Fibroblast of skin of back (primary cell): ENCODE measurements at regions not wholly inside any gene's neighbourhood (a gene's known extent, or its start where the extent isn't known, plus 50 kb on each side); places are given as distances from the start of the nearest gene placed in this dataset.
"Not testable (repeated sequence)": the region's sequence is repeated elsewhere in the genome, so short reads cannot be mapped to it uniquely, and the experiment has no call there.

Experiments used
- DNase-seq: peaks from one replicate; pipeline ENCODE4 v3.0.0-alpha.2; 2013

DNA sequence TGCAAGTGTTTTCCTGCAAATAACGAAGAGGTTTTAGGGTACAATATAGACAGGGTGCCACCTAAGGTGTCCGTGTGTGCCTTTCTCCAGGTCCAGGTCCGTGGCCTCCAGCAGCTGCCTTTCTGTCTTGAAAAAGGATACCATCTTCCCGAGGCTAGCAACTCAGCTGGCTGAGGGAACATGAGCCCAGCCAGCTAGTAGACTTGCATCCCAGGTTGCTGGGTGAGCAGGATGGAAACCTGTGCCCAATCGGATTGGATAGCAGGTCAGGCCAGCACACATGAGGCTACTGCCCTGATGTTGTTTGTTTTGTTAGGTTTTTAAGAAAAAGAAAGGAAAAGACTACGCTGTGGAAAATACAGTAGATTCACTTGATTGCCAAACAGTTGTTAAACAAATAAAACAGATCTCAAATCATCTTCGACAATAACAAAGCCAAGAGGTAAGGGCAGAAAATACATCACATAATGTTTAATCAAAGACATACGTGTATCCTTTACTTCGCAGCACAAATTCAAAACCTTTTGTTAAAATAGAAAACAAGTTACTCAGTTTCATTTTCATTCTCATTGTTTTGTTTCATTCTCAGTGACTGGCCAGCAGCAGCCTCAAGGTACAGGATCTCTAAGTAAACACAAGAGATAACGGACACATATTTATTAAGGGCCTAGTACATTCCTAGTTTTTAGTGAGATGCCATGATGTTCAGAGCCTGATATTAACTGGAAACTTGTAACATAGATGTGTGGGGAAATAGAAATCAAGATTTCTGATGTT, 661.2 kb upstream of the NR2F2 start:
- DNase-seq, result no peak

DNA sequence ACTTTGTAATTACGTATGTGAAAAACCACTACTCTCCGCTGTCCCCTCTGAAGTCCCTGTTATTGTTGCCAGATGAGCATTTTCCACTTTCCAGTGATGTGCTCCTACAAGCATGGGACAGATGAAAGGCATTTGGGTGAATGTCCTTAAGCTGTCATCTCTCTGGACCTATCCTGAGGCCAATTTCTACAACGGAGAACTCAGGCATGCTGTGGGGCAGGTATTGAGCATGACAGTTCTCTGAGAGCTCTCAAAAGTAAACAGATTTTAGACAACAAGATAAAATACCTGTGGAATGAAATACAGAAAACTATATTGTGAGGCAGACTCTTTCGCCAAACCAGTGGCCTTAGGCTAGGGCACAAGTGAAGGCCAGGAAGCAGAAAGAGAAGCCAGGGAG, 656.5 kb upstream of the NR2F2 start:
- DNase-seq, result no peak

DNA sequence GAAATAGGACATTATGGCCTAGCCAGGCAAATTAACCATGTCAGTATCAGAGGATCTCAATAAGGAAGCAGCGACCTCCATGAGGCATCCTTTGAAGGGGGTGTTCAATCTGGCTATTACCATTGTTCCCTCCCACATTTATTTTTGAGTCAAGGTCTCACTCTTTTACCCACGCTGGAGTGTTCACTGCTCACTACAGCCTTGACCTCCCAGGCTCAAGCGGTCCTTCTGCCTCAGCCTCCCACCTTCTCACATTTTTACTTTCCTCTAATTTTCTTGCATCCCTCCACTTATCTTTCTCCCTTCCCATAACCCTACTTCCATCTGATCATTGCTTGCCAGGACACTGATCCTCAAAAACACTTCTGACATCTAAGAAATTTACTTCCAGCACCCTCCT, 654.0 kb upstream of the NR2F2 start:
- DNase-seq, result no peak

DNA sequence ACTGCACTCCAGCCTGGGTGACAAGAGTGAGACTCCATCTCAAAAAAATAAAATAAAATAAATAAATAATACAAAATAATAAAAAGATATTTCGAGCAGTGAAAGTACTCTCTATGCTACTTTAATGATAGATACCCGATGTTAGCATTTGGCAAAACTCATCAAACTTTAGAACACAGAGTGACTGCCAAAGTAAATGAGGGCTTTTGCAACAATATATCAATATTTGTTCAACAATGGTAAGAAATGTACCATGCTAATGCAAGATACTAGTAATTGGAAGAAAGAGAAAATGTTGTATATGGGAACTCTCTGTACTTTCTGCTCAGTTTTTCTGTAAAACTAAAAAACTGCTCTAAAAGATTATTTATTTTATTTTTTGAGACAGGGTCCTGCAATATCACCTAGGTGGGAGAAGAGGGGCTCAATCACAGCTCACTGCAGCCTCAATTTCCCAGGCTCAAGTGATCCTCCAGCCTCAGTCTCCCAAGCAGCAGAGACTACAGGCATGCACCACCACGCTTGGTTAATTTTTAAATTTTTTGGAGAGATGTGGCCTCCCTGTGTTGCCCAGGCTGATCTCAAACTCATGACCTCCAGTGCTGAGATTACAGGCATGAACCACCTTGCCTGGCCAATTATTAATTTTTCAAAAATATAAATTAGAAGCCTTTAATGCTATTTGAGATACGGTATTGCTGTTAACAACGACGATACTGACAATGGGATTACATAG, 650.5 kb upstream of the NR2F2 start:
- DNase-seq, result no peak

DNA sequence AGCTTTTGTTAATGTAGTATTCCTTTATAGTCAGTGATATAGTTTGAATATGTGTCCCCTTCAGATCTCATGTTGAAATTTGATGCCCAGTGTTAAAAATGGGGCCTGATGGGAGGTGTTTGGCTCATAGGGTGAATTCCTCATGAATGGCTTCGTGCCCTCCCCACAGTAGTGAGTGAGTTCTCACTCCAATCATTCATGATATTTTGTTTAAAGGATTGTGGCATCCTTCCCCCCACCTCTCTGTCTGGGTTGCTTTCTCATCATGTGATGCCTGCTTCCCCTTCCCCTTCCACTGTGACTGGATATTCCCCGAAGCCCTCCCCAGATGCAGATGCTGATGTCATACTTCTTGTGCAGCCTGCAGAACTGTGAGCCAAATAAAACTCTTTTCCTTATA, 649.8 kb upstream of the NR2F2 start:
- no peak for DNase-seq

DNA sequence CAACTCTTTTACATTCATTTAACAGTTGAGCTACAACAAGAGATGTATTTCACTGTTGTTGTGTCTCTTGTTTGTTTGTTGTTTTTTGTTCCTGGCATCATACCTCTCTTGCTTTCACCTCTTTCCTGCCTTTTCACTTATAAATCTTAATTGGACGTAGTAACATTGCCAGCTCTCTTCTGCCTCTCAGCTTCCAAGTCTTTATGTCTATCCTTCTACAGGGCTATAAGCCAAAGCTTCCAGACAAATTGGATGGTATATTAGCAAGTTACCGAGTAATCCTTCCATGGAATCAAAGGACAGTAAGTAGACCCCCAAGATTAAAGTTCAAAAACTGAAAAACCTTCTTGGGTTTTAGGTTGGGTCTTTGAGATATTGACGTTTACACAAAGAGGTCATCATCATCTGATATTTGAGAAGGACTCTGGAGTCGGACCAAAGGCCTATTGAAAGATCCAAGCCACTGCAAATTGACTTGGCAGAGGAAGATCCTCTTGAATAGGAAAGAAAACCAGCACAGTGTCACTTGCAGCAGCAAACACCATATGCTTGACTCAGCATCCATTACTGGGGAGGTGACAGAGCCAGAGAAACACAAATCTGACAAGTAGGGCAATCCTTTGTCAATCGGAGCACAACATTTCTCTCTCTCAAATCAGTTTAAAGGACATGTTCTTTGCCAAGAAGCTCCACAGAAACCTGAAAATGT, 648.5 kb upstream of the NR2F2 start:
- DNase-seq, result no peak

DNA sequence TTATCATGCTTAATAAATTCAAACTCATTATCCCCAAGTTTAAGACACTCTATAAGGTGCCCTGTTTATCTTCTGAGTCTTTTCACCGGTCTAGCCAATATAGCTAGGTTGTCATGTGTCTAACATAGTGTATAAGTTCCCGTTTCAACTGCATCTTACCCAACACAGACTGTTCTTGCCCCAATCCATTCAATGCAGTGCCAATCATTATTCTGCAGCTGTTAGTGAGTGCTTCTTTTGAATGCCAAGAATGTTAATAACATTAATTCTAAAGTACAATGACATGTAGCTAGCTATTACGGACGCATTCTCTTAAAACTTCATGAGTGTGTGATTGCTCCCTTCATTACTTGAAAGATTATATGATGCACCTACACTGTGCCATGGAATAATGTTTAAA, 646.4 kb upstream of the NR2F2 start:
- DNase-seq, result no peak

DNA sequence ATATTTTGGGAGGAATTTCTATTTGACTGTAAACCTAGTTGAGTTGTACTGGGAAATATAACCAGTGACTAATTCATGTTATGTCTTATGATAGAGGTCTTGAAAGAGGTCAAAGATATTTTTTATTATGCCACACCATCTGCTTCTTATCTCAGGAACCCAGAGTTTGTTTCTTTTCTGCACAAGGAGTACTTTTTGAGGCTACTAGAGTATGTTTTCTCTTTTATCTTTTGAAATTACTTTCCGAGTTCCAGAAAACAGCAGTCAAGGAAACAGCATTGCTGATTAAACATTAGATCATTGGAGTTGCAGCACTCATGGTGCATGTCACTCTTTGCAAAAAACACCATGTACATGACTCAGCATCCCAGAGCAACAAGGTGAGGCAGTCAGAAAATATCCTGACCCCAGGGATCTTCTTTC, 645.8 kb upstream of the NR2F2 start:
- peak; percentile 79 for DNase-seq

DNA sequence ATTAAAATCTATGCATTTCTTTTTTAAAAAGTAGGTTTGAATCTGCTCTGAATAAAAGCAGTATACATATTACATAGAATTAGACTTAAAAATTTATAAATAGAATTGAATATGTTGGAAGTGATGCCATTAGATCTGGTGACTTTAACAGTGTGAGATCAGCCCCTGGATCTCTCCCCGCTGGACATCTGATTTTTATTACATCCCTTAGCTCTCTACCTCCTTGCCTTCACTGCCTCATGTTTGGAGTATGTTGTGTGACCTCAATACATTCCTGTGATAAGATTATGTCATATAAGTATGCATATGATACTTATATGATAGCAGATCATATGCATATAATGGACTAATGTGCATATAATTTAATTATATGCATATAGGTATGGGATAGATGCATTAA, 643.4 kb upstream of the NR2F2 start:
- peak; percentile 35 for DNase-seq

DNA sequence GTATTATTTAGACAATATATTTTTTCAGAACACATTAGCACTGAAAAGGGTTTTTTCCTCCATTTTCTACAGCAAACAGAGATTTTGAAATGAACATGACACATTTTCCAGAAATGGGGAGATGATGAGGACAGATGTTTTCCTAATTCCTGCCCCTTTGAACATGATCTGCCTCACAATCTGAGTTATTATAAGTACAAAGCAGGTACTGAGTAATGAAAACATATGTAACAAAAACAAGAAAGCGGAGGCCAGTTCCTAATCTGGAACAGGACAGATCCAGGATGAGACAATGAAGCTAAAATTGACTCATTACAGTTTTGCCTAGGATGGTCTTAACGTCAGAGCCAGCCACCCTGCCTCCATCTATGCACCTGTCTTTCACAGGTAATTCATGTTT, 642.8 kb upstream of the NR2F2 start:
- no peak for DNase-seq

DNA sequence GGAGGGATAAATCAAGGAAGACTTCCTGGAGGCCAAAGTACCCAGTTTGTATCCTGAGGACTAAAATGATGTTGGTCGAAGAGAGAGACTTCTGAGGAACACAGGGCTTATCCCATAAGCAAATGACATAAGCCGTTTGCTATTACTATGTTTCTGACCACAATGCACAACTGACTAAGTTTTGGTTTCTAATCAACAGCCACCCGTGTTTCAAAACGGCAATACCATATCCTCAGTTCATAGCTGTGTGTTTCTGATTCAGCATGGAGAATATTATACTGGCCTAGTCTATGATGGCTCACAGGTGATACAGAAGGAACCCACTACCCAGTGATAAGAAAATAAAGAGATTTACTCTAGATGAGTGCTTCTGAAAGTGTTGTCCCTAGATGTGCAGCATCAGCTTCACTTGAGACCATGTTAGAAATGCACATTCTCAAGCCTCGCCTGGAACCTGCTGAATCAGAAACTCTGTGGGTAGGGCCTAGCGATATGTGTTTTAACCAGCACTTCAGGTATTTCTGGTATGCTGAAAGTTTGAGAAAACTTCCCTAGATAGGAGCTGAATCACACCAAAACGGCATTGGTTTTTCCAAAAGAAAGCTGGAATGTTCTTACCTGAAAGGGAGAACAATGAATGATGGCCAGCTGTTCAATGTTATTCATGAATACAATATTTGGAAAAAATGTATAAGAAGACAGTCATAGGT, 639.7 kb upstream of the NR2F2 start:
- DNase-seq, result no peak

DNA sequence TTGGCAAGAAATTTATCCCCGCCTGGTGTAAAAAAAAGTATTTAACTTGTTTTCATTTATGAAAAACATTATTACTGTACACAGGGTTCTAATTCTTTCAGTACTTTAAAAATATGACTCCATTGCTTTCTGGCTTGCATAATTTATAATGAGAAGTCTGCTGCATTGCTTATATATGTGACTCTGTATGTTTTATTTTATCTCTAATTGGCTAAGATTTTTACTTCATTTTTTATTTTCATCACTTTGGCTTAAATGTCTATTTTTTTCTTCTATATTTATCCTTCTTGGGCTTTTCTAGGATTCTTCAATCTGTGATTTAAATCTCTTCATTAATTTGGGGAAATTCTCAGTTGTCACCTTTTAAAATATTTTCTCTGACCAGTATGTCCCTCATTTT, 636.6 kb upstream of the NR2F2 start:
- no peak for DNase-seq

DNA sequence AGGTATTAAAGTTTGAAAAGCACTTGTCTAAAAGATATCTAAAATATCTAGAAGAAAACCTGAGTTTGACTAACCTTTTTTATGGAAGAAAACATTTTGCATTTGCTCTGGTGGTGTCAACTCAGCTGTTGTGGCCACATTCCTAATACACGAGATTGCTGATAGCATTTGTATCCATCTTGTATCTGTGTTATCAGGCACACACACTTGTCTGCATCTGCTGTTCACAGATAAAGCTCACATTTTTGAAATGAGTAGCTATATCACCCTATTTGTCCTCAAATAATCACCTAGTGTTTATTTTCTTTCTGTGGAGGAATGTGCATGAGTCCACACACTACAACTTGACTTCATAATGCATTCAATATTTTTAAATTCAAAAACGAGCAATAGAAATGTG, 632.3 kb upstream of the NR2F2 start:
- DNase-seq, result no peak

DNA sequence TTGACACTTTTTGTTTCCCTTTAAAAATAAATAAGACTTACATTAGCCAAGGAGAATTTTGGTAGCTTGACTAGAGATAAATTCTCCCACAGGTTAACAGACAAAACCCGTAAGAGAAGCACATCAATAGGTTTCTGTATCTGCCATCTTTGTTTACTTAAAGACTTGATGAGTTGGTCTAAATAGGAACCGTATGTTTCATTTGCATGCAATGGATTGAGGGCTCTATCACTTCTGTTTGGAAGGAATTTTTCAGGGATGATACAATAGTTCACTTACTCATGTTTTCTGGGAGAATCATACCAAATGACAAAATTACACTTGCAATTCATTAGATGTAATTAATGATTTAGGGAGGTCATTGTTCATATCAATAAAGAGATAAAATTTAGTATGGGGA, 631.5 kb upstream of the NR2F2 start:
- DNase-seq, result no peak

DNA sequence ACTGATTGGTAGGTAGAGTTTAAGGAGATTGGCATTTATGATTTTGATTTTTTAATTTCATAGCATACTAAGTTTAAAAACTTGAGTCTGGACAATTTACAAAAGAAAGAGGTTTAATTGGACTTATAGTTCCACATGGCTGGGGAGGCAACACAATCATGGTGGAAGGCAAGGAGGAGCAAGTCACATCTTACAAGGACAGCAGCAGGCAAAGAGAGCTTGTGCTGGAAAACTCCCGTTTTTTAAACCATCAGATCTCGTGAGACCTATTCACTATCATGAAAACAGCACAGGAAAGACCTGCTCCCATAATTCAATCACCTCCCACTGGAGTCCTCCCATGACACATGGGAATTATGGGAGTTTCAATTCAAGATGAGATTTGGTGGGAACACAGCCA, 630.9 kb upstream of the NR2F2 start:
- DNase-seq, result no peak

DNA sequence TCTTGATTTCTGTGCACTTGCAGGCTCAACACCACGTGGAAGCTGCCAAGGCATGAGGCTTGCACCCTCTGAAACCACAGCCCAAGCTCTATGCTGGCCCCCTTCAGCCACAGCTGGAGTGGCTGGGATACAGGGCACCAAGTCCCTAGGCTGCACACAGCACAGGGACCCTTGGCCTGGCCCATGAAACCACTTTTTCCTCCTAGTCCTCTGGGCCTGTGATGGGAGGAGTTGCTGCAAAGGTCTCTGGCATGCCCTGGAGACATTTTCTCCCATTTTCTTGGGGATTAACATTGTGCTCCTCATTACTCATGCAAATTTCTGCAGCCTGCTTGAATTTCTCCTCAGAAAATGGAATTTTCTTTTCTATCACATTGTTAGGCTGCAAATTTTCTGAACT, 629.8 kb upstream of the NR2F2 start:
- DNase-seq, result not testable (repeated sequence)

DNA sequence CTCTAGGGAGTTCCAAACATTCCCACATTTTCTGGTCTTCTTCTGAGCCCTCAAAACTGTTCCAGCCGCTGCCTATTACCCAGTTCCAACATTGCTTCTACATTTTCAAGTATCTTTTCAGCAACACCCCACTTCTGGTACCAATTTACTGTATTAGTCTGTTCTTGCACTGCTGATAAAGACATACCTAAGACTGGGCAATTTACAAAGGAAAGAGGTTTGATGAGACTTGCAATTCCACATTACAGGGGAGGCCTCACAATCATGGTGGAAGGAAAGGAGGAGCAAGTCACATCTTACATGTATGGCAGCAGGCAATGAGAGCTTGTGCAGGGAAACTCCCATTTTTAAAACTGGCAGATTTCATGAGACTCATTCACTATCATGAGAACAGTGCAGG, 629.1 kb upstream of the NR2F2 start:
- no peak for DNase-seq

DNA sequence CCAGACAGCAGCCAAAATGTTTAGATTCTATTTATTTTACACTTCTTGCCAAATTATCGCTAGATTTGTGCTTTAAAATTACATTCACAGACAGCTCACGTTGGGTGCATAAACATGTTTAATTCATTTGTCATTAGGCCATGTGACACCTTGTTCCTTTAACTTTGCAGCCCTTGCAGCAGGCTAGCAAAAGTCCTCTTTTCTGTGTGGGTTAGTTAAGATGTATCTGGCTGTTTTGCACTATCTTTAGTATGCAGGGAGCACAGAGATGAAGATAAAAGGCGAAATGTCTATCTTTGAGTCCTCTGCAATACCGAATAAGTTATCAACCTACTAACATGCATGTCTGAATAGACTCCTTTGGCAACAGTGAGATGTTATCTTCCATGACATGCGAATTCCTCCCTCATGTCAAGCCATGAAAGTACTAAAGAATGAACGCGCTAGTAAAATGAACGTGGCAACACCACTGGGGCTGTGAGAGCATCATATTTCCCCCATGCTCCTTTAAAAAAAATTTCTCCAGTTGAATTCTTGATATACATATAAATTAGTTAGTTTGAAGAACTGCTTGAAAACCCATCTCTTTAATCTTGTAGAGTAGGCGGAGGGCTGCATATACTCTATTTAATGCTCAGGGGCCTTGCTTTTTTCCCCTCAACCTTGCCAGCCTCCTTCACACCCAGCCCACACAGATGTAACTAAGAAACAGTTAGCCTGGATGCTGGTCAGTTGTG, 620.4 kb upstream of the NR2F2 start:
- DNase-seq, result no peak

DNA sequence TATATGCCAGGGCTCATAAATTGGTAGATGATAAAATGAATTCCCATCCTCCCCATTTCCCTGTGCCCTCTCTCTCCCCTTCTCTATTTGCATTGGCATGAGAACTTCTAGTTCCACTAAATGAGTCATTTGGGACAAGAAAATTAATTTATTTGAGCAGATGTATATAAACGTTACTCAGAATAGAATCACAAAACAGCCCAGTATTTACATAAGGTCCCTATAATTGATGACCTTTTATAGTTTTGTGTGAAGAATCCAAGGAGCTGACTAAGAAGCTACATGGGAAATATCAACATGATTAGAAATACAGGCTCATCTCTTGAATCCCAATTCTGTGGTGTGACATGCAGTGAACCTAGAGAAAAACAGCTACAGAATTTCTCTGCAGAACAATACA, 617.7 kb upstream of the NR2F2 start:
- DNase-seq, result peak; percentile 68

DNA sequence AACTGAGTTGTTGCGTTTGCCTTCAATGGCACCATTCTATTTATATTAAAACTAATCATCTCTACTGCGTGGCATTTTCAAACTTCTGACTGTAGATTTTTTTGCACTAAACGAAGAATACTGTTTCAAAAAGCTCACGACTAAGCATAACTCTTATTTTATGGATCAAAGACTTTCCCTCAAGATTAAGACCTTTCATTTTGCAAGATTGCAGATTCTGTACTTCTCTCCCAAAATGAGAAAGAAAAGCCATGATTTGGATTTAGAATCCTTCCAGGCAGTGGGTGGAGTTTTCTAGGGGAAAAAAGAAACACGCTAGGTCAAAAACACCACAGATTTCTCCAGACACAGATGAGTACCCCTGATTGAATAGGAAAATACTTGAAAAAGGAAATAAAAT, 617.2 kb upstream of the NR2F2 start:
- no peak for DNase-seq

DNA sequence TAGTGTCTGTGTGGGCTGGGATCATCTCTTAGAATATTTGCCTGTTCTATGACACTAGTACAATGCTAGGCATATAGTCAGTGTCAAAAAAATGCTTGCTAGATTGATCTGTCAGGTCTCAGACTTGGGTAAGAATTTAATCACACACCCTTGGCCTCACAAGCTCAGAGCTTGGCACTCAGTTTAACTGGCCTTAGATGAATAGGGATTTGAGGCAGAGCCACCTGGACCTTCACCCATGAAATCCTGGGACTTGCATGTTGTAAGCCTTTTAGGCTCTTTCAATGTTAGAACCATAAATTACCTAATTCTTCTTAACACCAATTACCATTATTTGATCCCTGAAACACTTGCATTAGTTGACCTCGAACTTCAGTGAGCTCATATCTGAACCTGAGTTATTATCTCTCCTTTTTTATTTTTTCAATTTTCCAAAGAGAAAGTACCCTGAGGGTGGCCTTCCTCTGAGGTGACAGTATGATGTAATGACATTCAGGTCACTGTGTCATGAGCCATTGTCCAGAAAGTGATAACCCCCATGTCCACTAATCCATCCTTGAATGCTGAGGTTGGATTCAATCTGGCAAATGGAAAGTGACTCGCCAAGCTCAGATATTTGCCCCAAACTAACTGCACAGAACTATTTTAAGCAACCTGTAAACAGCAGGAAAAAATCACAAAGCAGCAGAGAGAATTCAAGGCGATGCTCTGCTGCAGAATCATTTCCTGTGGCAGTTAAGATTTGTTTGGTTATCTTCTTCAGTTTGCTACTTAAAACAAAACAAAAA, 615.2 kb upstream of the NR2F2 start:
- peak; percentile 9 for DNase-seq
